DMS79 (cell line): ENCODE measurements at regions not wholly inside any gene's neighbourhood (a gene's known extent, or its start where the extent isn't known, plus 50 kb on each side); places are given as distances from the start of the nearest gene placed in this dataset.

Source experiments
- DNase-seq: peaks from one replicate; lab custom pipeline; 2025; lab: John Stamatoyannopoulos, UW

GRCh38 chr10:89887406-89887805 is 186.0 kb downstream of the KIF20B start:
- DNase-seq, result no peak

- DNase-seq, result no peak
Measured at GRCh38 chr10:89887830-89888229, 186.4 kb downstream of the KIF20B start.

GRCh38 chr10:89888321-89889070 is 187.1 kb downstream of the KIF20B start:
- DNase-seq, result no peak

- DNase-seq, result no peak
Measured at GRCh38 chr10:89889606-89890005, 188.2 kb downstream of the KIF20B start.

- no peak for DNase-seq
Measured at GRCh38 chr10:89891006-89891535, 189.7 kb downstream of the KIF20B start.

- DNase-seq, result no peak
Measured at GRCh38 chr10:89894051-89894450, 192.7 kb downstream of the KIF20B start.

GRCh38 chr10:89900554-89900953 is 199.2 kb downstream of the KIF20B start:
- no peak for DNase-seq

GRCh38 chr10:89901895-89902294 is 200.5 kb downstream of the KIF20B start:
- DNase-seq, result no peak

GRCh38 chr10:89904755-89905154 is 203.4 kb downstream of the KIF20B start:
- DNase-seq, result no peak

- no peak for DNase-seq
Measured at GRCh38 chr10:89909752-89910151, 208.4 kb downstream of the KIF20B start.

GRCh38 chr10:89915021-89915420 is 213.6 kb downstream of the KIF20B start:
- DNase-seq, result no peak

- DNase-seq, result no peak
Measured at GRCh38 chr10:89915968-89916367, 214.6 kb downstream of the KIF20B start.

GRCh38 chr10:89916468-89917215 is 215.3 kb downstream of the KIF20B start:
- no peak for DNase-seq

- no peak for DNase-seq
Measured at GRCh38 chr10:89921403-89921802, 220.0 kb downstream of the KIF20B start.

GRCh38 chr10:89923661-89924060 is 222.3 kb downstream of the KIF20B start:
- no peak for DNase-seq

- no peak for DNase-seq
Measured at GRCh38 chr10:89924261-89924660, 222.9 kb downstream of the KIF20B start.

- no peak for DNase-seq
Measured at GRCh38 chr10:89926736-89927135, 225.3 kb downstream of the KIF20B start.

GRCh38 chr10:89929282-89930026 is 228.1 kb downstream of the KIF20B start:
- DNase-seq, result no peak

GRCh38 chr10:89937494-89937893 is 236.1 kb downstream of the KIF20B start:
- no peak for DNase-seq

- DNase-seq, result no peak
Measured at GRCh38 chr10:89940076-89940475, 238.7 kb downstream of the KIF20B start.

- DNase-seq, result no peak
Measured at GRCh38 chr10:89942217-89942616, 240.8 kb downstream of the KIF20B start.

GRCh38 chr10:89944138-89944537 is 242.7 kb downstream of the KIF20B start:
- no peak for DNase-seq

- DNase-seq, result no peak
Measured at GRCh38 chr10:89946106-89946505, 244.7 kb downstream of the KIF20B start.
